ENCODE measurements at regions not wholly inside any gene's neighbourhood (a gene's known extent, or its start where the extent isn't known, plus 50 kb on each side); places are given as distances from the start of the nearest gene placed in this dataset.

DNA sequence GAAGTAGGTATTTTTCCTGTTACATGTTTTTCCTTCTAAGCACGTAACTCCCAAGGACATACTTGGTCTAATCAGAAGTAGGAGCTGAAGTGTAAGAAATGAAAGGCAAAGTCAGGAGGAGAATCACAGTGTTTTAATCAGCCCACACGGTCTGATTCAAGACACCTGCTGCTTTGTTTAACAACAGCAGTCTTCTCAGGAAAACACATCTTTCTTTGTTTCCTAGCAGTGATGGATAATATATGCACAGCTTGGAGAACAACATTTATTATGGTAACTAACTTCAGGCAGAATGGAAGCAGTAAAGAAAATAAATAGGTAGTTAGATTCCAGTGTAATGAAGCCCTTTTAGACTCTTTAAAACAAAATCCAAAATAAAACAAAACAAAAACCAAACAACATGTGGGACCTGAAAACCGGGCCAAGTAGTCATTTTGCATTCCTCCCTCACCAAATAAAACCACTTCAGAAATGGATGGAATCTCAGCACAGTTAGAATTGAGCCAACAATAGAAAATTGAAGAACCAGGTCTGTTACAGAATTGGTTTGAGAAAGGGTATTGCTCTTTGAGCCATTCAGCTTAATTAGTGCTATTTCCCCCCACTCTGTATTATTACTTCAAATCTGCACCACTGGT lies 61.1 kb upstream of the UGP2 start:
- TF ChIP-seq, protein P1, sequence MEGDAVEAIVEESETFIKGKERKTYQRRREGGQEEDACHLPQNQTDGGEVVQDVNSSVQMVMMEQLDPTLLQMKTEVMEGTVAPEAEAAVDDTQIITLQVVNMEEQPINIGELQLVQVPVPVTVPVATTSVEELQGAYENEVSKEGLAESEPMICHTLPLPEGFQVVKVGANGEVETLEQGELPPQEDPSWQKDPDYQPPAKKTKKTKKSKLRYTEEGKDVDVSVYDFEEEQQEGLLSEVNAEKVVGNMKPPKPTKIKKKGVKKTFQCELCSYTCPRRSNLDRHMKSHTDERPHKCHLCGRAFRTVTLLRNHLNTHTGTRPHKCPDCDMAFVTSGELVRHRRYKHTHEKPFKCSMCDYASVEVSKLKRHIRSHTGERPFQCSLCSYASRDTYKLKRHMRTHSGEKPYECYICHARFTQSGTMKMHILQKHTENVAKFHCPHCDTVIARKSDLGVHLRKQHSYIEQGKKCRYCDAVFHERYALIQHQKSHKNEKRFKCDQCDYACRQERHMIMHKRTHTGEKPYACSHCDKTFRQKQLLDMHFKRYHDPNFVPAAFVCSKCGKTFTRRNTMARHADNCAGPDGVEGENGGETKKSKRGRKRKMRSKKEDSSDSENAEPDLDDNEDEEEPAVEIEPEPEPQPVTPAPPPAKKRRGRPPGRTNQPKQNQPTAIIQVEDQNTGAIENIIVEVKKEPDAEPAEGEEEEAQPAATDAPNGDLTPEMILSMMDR (conservative IDR thresholded peaks at IDR 0.05): no peak

DNA sequence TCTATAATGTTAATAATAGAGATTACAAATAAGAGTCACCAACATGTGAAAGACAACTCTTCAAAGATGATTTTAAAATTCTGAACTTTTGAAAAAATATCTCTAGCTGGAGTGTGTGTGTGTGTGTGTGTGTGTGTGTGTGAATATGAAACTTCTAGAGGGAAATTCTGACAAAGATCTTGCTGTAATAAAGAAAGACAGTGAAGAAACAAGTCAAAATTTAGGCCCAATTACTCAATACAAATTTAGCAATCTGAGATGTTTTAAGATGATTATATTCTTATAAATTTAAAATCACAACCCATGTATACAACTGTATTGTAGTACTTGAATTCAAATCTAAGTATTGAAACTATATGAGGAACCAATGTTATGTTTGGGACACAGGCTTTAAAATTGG lies 57.2 kb upstream of the UGP2 start:
- TF ChIP-seq, protein P1 (conservative IDR thresholded peaks at IDR 0.05): no peak
- no peak overlapping the region for H3K27ac ChIP-seq

More for the DNA sequence above, 61.1 kb upstream of the UGP2 start:
- no peak overlapping the region for H3K27ac ChIP-seq

DNA sequence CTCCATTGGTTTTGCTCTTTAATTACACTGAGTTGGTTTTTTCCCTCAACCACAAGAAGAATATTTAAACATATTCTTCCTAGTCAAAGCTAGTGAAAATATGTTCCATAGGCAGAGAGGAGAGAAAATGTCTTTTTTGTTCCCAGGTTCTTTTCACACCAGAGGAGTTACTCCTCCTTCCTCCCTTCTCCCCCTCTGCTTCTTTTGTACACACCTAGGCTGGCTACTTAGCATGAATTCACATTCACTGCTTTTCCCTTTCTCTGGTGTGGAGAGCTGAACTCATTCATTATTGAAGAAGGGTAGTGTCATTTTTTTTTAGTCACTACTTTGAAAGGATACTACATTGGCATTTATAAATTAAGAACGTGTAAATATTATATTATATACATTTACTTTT lies 56.6 kb upstream of the UGP2 start:
- H3K27ac ChIP-seq: no peak overlapping the region
- TF ChIP-seq, protein P1 (conservative IDR thresholded peaks at IDR 0.05): no peak

DNA sequence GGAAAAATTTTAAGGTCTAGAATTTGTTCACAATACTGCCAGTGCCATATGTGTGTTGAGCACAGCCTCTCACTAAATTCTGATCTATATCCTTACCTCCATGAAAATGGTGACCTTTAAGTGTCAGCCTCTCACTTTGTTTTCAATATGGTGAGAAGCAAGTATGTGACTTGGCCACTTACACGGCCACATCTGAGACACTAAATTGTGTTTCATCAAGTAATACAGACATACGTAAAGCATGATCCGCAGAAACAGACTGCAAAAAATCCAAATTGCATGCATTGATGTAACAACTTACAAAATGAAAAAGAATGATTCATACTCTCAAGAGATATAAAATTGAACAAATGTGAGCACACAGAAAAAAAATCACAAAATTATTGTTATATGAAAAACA lies 55.2 kb upstream of the UGP2 start:
- H3K27ac ChIP-seq: no peak overlapping the region
- TF ChIP-seq, protein P1 (conservative IDR thresholded peaks at IDR 0.05): no peak

DNA sequence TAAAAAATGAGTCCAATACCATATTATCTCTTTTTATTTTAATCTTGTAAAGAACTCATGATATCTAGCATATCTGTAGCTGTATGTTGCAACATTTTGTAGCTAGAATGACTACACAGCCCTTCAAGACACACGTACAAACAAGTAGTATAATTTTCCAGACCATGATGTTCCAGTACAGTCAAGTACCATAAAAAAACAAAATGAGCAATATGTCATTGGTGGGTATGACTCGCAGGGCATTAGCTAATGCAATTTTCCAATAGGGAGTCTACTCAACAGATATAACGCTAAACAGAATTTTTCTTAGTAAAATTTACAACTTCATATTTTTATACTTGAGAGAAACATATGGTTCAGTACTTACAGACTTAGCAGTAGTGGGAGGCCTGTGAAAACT lies 53.6 kb upstream of the UGP2 start:
- no peak overlapping the region for H3K27ac ChIP-seq
- TF ChIP-seq, protein P1 (conservative IDR thresholded peaks at IDR 0.05): no peak

DNA sequence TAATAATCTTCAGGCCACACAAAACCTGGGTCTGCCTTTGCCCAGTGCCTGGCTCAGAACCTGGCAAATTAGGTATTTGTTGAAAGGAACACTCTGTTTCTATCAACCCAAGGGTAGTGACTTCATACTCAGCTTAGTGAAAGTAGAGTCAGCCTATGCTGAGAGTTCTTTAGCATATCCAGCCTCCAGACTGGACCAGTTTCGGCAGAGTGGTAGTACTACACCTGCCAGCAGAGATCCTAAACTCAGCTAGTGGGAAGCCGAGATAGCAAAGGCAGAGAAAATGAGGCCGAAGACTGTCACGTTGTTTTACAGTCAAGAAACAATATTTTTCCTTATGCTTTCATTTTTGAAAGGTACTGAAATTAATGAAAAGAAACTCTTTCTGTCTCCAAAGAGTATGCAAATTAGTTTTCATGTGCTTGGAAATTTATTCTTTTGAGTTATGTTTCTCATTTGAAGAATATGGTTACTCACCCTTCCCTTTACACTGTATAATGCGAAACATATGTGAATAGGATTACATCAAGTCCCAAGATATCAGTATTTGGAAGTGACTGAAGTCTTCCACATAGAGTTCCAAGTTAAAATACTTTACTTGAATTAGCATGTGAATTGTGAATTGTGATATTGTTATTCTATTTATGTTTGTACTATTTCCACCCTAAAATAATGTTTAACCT lies 52.2 kb upstream of the UGP2 start:
- no peak overlapping the region for H3K27ac ChIP-seq
- TF ChIP-seq, protein P1 (conservative IDR thresholded peaks at IDR 0.05): no peak

DNA sequence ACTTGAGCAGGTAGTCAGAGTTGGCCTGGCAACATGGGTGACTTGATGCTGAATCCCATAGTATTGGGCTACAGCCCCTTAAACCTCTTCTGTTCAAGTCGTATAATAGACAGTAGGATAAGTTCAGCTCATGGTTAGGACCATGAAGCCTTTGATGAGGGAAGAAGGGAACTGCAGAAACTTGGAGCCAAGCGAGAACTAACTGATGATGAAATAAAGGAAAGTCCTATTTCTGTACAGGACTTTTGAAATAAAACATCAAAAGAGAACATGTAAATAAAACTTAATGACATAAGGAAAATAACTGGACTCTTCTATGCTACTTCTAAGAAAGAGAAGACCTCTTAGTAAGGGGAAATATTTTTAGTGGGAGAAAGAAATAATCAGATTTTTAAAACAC lies 51.2 kb upstream of the UGP2 start:
- no peak overlapping the region for H3K27ac ChIP-seq
- TF ChIP-seq, protein P1 (conservative IDR thresholded peaks at IDR 0.05): no peak
